ENCODE measurements at regions not wholly inside any gene's neighbourhood (a gene's known extent, or its start where the extent isn't known, plus 50 kb on each side); places are given as distances from the start of the nearest gene placed in this dataset.

GRCh38 chr7:85774986-85775385 is 588.1 kb upstream of the SEMA3D start:
- TF ChIP-seq TAF1 (conservative IDR thresholded peaks at IDR 0.05) (no peak), MAX (IDR thresholded peaks at IDR 0.05) (no peak), CTCF (IDR thresholded peaks at IDR 0.05; ENCODE audit: low read depth, low read length, missing input control) (no peak), SP1 (IDR thresholded peaks at IDR 0.05) (no peak), JUND (IDR thresholded peaks at IDR 0.05) (no peak), RAD21 (IDR thresholded peaks at IDR 0.05) (no peak), GABPA (IDR thresholded peaks at IDR 0.05 in 1 of 2, conservative IDR thresholded peaks at IDR 0.05 in 1 of 2) (no peak), FOXA1 (IDR thresholded peaks at IDR 0.05) (no peak), ZBTB33 (IDR thresholded peaks at IDR 0.05) (no peak), EGR1 (IDR thresholded peaks at IDR 0.05; ENCODE audit: low read depth in 2 of 2) (no peak), RXRA (IDR thresholded peaks at IDR 0.05) (no peak), REST (IDR thresholded peaks at IDR 0.05) (no peak)

All from liver (tissue), 3 donors.